DND-41 (cell line): ENCODE measurements at regions not wholly inside any gene's neighbourhood (a gene's known extent, or its start where the extent isn't known, plus 50 kb on each side); places are given as distances from the start of the nearest gene placed in this dataset.

Experiments used
- ATAC-seq: fragments of 200-7000 bp; cut with Tn5 transposase; 3 replicates; pipeline ENCODE4 v1.9.1; 2021; ENCODE audit warnings: low read depth; ENCODE audit not compliant: insufficient read depth
- DNase-seq: peaks from one replicate; pipeline ENCODE4 v3.0.0-alpha.2; 2020
- H2AFZ ChIP-seq: 2 replicates; pipeline ENCODE4 v1.6.0; 2012; ENCODE audit warnings: low read depth, low read length
- H3K27ac ChIP-seq: 2 replicates; pipeline ENCODE4 v1.5.1; 2012; ENCODE audit warnings: low read length, inconsistent platforms
- H3K27me3 ChIP-seq: fragments of 200-600 bp; sonication (generic); 2 replicates; pipeline ENCODE4 v1.6.0; 2012; ENCODE audit warnings: low read length, mild to moderate bottlenecking, inconsistent platforms; ENCODE audit not compliant: insufficient read depth, poor library complexity
- H3K36me3 ChIP-seq: 2 replicates; pipeline ENCODE4 v1.5.1; 2012; ENCODE audit warnings: low read length, inconsistent platforms; ENCODE audit not compliant: insufficient read depth
- H3K4me1 ChIP-seq: 2 replicates; pipeline ENCODE4 v1.5.1; 2012; ENCODE audit warnings: mild to moderate bottlenecking, low read length; ENCODE audit not compliant: insufficient read depth
- H3K4me2 ChIP-seq: 2 replicates; pipeline ENCODE4 v1.6.0; 2012; ENCODE audit warnings: mild to moderate bottlenecking, moderate library complexity, low read length, inconsistent platforms; ENCODE audit not compliant: insufficient read depth
- H3K4me3 ChIP-seq, 2 experiments: fragments of 200-600 bp in 1 of 2; shearing (Covaris generic) in 1 of 2; 2 replicates each; pipeline ENCODE4 v1.5.1; 2012 to 2016; ENCODE audit warnings: inconsistent platforms in 2 of 2, low read length in 2 of 2, mild to moderate bottlenecking in 2 of 2, low read depth in 1 of 2, moderate library complexity in 1 of 2
- H3K79me2 ChIP-seq: 2 replicates; pipeline ENCODE4 v1.6.0; 2012; ENCODE audit warnings: low read length, inconsistent platforms; ENCODE audit not compliant: insufficient read depth
- H3K9ac ChIP-seq: 2 replicates; pipeline ENCODE4 v1.6.0; 2012; ENCODE audit warnings: low read depth, mild to moderate bottlenecking, inconsistent platforms, low read length, moderate library complexity
- H3K9me3 ChIP-seq: 2 replicates; pipeline ENCODE4 v1.5.1; 2012; ENCODE audit warnings: low read length, moderate library complexity, mild to moderate bottlenecking, inconsistent platforms; ENCODE audit not compliant: insufficient read depth, severe bottlenecking
- H4K20me1 ChIP-seq: 2 replicates; pipeline ENCODE4 v1.6.0; 2012; ENCODE audit warnings: low read length; ENCODE audit not compliant: insufficient read depth
- CTCF ChIP-seq: IDR thresholded peaks from 2 replicates; pipeline ENCODE4 v1.5.1; 2012; ENCODE audit warnings: borderline replicate concordance, low read length, moderate library complexity, mild to moderate bottlenecking; ENCODE audit not compliant: poor library complexity, severe bottlenecking; ENCODE audit errors: extremely low read depth
- EZH2 ChIP-seq: IDR thresholded peaks from 3 replicates; pipeline ENCODE4 v1.6.1; 2012; ENCODE audit warnings: borderline replicate concordance, low read depth, mild to moderate bottlenecking, moderate library complexity, low read length, inconsistent platforms; ENCODE audit not compliant: severe bottlenecking

- TF ChIP-seq EZH2 (no peak), CTCF (no peak)
- no peak overlapping the region for H3K27ac ChIP-seq
- no peak overlapping the region for H3K9ac ChIP-seq
- no peaks in the 10 kb centered on the region for H3K36me3 ChIP-seq
- no peak for DNase-seq
- H3K4me3 ChIP-seq = no peak overlapping the region
- no peaks in the 10 kb centered on the region for H3K4me1 ChIP-seq
- no peaks in the 10 kb centered on the region for H3K9me3 ChIP-seq
- H3K79me2 ChIP-seq = no peaks in the 10 kb centered on the region
- no peak overlapping the region for H2AFZ ChIP-seq
- no peak for ATAC-seq
- no peak overlapping the region for H3K4me2 ChIP-seq
- no peaks in the 10 kb centered on the region for H4K20me1 ChIP-seq
- peaks cover 1% of the 10 kb centered on the region for H3K27me3 ChIP-seq
Observed at GRCh38 chr10:84053626-84054025, 85.7 kb upstream of the GHITM start.

- no peak for DNase-seq
- Histone ChIP-seq H3K9me3 (no peaks in the 10 kb centered on the region), H3K4me2 (no peak overlapping the region), H2AFZ (no peak overlapping the region), H3K27me3 (peaks cover 7% of the 10 kb centered on the region), H3K79me2 (no peaks in the 10 kb centered on the region), H3K36me3 (no peaks in the 10 kb centered on the region), H3K4me1 (no peaks in the 10 kb centered on the region), H3K27ac (no peak overlapping the region), H4K20me1 (no peaks in the 10 kb centered on the region), H3K9ac (no peak overlapping the region), H3K4me3 (no peak overlapping the region)
- ATAC-seq = no peak
- no peak for TF ChIP-seq EZH2
- TF ChIP-seq CTCF = no peak
Observed at GRCh38 chr10:84054743-84055142, 84.6 kb upstream of the GHITM start.

DNA sequence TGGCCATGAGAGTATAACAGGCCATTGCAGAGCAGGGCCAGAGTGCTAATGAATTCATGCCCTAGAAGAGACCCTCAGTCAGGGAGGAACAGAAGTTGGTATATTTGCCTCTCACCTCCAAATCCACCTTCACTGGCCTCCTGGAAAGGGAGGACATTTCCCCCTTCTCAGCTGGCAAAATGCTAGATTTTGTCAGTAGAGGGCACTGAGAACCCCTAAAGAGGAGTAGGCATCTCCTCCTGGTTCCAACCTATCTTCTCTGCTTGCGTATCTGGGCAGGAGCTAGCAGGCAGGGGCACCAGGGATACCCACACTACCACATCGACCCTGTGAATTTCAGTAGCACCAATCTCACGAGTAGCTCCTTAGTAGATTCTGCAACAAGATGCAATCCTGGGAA, 79.8 kb upstream of the GHITM start:
- H3K9ac ChIP-seq = no peak overlapping the region
- TF ChIP-seq CTCF (no peak), EZH2 (no peak)

DNA sequence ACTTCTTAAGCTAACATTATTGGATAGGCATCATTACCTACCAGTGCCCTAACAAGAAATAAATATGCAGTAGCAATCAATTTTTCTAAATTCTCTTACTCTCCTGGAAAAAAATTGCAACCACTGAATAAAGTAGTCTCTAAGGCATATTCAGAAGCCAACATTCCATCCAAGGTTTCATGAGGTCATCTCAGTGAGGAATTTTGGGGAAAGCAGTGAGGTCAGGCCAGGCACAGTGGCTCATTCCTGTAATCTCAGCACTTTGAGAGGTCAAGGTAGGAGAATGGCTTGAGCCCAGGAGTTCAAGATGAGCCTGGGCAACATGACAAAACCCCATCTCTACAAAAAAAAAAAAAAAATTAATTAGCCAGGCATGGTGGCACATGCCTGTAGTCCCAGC, 75.9 kb upstream of the GHITM start:
- no peak overlapping the region for H3K9ac ChIP-seq
- no peaks in the 10 kb centered on the region for H3K36me3 ChIP-seq
- H3K27ac ChIP-seq = no peak overlapping the region
- no peaks in the 10 kb centered on the region for H4K20me1 ChIP-seq
- H3K27me3 ChIP-seq = peaks cover 7% of the 10 kb centered on the region
- H3K79me2 ChIP-seq = no peaks in the 10 kb centered on the region
- TF ChIP-seq CTCF (no peak), EZH2 (no peak)
- H2AFZ ChIP-seq = no peak overlapping the region
- no peaks in the 10 kb centered on the region for H3K9me3 ChIP-seq
- H3K4me3 ChIP-seq = no peak overlapping the region
- ATAC-seq (no peak), DNase-seq (no peak)
- H3K4me1 ChIP-seq = no peaks in the 10 kb centered on the region
- no peak overlapping the region for H3K4me2 ChIP-seq

More for the DNA sequence above, 79.8 kb upstream of the GHITM start:
- no peaks in the 10 kb centered on the region for H3K79me2 ChIP-seq
- H3K27ac ChIP-seq = no peak overlapping the region
- no peaks in the 10 kb centered on the region for H3K4me1 ChIP-seq
- no peak overlapping the region for H3K4me3 ChIP-seq
- no peaks in the 10 kb centered on the region for H3K9me3 ChIP-seq
- no peak for ATAC-seq
- no peaks in the 10 kb centered on the region for H4K20me1 ChIP-seq
- DNase-seq = no peak
- no peak overlapping the region for H3K4me2 ChIP-seq
- peaks cover 7% of the 10 kb centered on the region for H3K27me3 ChIP-seq
- no peaks in the 10 kb centered on the region for H3K36me3 ChIP-seq
- no peak overlapping the region for H2AFZ ChIP-seq
